IMR-90 (cell line): ENCODE measurements at regions not wholly inside any gene's neighbourhood (a gene's known extent, or its start where the extent isn't known, plus 50 kb on each side); places are given as distances from the start of the nearest gene placed in this dataset.

ENCODE experiments used
- ATAC-seq: fragments of 200-7000 bp; cut with Tn5 transposase; 2 replicates; pipeline ENCODE4 v1.9.1; 2020; ENCODE audit warnings: low read depth, mild to moderate bottlenecking, moderate library complexity
- BruUV-seq: library from RNA; stranded (reverse); fragments of 400-500 nt; replicated peaks from 2 replicates; lab custom pipeline; 2021; lab: Mats Ljungman, UMichigan
- CTCF ChIA-PET: fragments of 300-600 bp; formaldehyde crosslinking; extraction: SDS; loops from one replicate; lab custom pipeline; 2021; ENCODE audit warnings: antibody characterized with exemption; lab: Yijun Ruan, JAX
- POLR2A ChIA-PET: fragments of 300-600 bp; sonication (Branson Sonifier 250); formaldehyde crosslinking; loops from one replicate; lab custom pipeline; 2022; ENCODE audit warnings: antibody characterized with exemption; ENCODE audit not compliant: unreplicated experiment; lab: Charles Lee
- DNase-seq: peaks from one replicate; pipeline ENCODE4 v3.0.0; 2013
- H2AFZ ChIP-seq: replicated peaks from 2 replicates; pipeline ENCODE3; 2013; ENCODE audit warnings: low read length, mild to moderate bottlenecking; ENCODE audit not compliant: poor library complexity
- H2AK5ac ChIP-seq: 2 replicates; pipeline ENCODE4 v1.6.1; 2013; ENCODE audit warnings: low read depth, low read length, inconsistent platforms
- H2AK9ac ChIP-seq: replicated peaks from 2 replicates; pipeline ENCODE3; 2013; ENCODE audit warnings: mild to moderate bottlenecking, low read depth, low read length, moderate library complexity; ENCODE audit not compliant: poor library complexity
- H2BK120ac ChIP-seq: 2 replicates; pipeline ENCODE4 v1.6.1; 2013; ENCODE audit warnings: low read depth, low read length, inconsistent platforms
- H2BK15ac ChIP-seq: 3 replicates; pipeline ENCODE4 v1.6.1; 2013; ENCODE audit warnings: low read depth, low read length, inconsistent platforms
- H2BK20ac ChIP-seq: 2 replicates; pipeline ENCODE4 v1.6.1; 2013; ENCODE audit warnings: low read depth, mild to moderate bottlenecking, inconsistent platforms, low read length, moderate library complexity
- H2BK5ac ChIP-seq: 2 replicates; pipeline ENCODE4 v1.6.1; 2013; ENCODE audit warnings: mild to moderate bottlenecking, low read depth, low read length, inconsistent platforms; ENCODE audit not compliant: poor library complexity, severe bottlenecking
- H3K14ac ChIP-seq: replicated peaks from 2 replicates; pipeline ENCODE4 v1.6.1; 2013; ENCODE audit warnings: low read depth, low read length, inconsistent platforms
- H3K18ac ChIP-seq: 2 replicates; pipeline ENCODE4 v1.6.1; 2013; ENCODE audit warnings: low read depth, low read length, control low read depth
- H3K23ac ChIP-seq: 2 replicates; pipeline ENCODE4 v1.6.1; 2013; ENCODE audit warnings: low read depth, low read length, inconsistent platforms
- H3K27ac ChIP-seq: 2 replicates; pipeline ENCODE4 v1.5.1; 2013; ENCODE audit warnings: mild to moderate bottlenecking, control low read depth, low read length; ENCODE audit not compliant: insufficient read depth
- H3K27me3 ChIP-seq: 2 replicates; pipeline ENCODE4 v1.6.1; 2013; ENCODE audit warnings: low read length; ENCODE audit not compliant: control insufficient read depth, insufficient read depth
- H3K36me3 ChIP-seq: 2 replicates; pipeline ENCODE4 v1.6.1; 2013; ENCODE audit warnings: low read length, mixed read lengths; ENCODE audit not compliant: control insufficient read depth, insufficient read depth
- H3K4ac ChIP-seq: 2 replicates; pipeline ENCODE4 v1.6.1; 2013; ENCODE audit warnings: low read depth, low read length, inconsistent platforms
- H3K4me1 ChIP-seq: 2 replicates; pipeline ENCODE4 v1.6.1; 2013; ENCODE audit warnings: low read length, mixed read lengths; ENCODE audit not compliant: control insufficient read depth, insufficient read depth
- H3K4me2 ChIP-seq: 2 replicates; pipeline ENCODE4 v1.6.1; 2013; ENCODE audit warnings: low read depth, mild to moderate bottlenecking, control low read depth, low read length, moderate library complexity
- H3K4me3 ChIP-seq: 2 replicates; pipeline ENCODE4 v1.5.1; 2013; ENCODE audit warnings: low read depth, mild to moderate bottlenecking, control low read depth, low read length, moderate library complexity; ENCODE audit not compliant: insufficient read depth
- H3K56ac ChIP-seq: 2 replicates; pipeline ENCODE4 v1.6.1; 2013; ENCODE audit warnings: low read length, inconsistent platforms; ENCODE audit not compliant: insufficient read depth; ENCODE audit errors: extremely low read depth
- H3K79me1 ChIP-seq, 2 experiments: 2 replicates each; pipeline ENCODE4 v1.6.1; 2013; ENCODE audit warnings: low read length in 2 of 2, inconsistent platforms in 1 of 2, low read depth in 1 of 2
- H3K9ac ChIP-seq: 2 replicates; pipeline ENCODE4 v1.6.1; 2013; ENCODE audit warnings: low read depth, low read length, control low read depth
- H3K9me1 ChIP-seq: 2 replicates; pipeline ENCODE4 v1.6.1; 2013; ENCODE audit warnings: low read length, inconsistent platforms; ENCODE audit not compliant: insufficient read depth
- H3K9me3 ChIP-seq: 2 replicates; pipeline ENCODE4 v1.6.1; 2013; ENCODE audit warnings: low read length; ENCODE audit not compliant: control insufficient read depth, insufficient read depth
- H4K20me1 ChIP-seq: 2 replicates; pipeline ENCODE4 v1.6.1; 2013; ENCODE audit warnings: low read length, inconsistent platforms; ENCODE audit not compliant: insufficient read depth
- H4K5ac ChIP-seq: 2 replicates; pipeline ENCODE4 v1.6.1; 2013; ENCODE audit warnings: mild to moderate bottlenecking, low read depth, low read length, control low read depth
- H4K8ac ChIP-seq, 2 experiments: 2 replicates each; pipeline ENCODE4 v1.6.1; 2013; ENCODE audit warnings: low read depth in 2 of 2, low read length in 2 of 2, control low read depth in 1 of 2, inconsistent platforms in 1 of 2
- H4K91ac ChIP-seq: 2 replicates; pipeline ENCODE4 v1.6.1; 2013; ENCODE audit warnings: low read depth, low read length, inconsistent platforms; ENCODE audit not compliant: insufficient read depth
- BHLHE40 ChIP-seq: fragments of 150-350 bp; IDR thresholded peaks from 2 replicates; pipeline ENCODE4 v1.6.1; 2016; ENCODE audit warnings: mild to moderate bottlenecking, low read depth, low read length
- FOS ChIP-seq: fragments of 150-350 bp; IDR thresholded peaks from 2 replicates; pipeline ENCODE4 v1.6.1; 2016; ENCODE audit warnings: low read depth, low read length
- MAZ ChIP-seq: IDR thresholded peaks from 2 replicates; pipeline ENCODE4 v1.6.1; 2012; ENCODE audit warnings: low read depth, mild to moderate bottlenecking, low read length, improper control_type of control experiment, moderate library complexity, borderline replicate concordance
- MXI1 ChIP-seq: IDR thresholded peaks from 2 replicates; pipeline ENCODE4 v1.6.1; 2012; ENCODE audit warnings: low read depth, mild to moderate bottlenecking, low read length, moderate library complexity, borderline replicate concordance
- NFE2L2 ChIP-seq: fragments of 150-350 bp; IDR thresholded peaks from 2 replicates; pipeline ENCODE4 v1.6.1; 2016; ENCODE audit warnings: low read depth, mild to moderate bottlenecking, low read length
- RAD21 ChIP-seq: IDR thresholded peaks from 2 replicates; pipeline ENCODE4 v1.6.1; 2012; ENCODE audit warnings: low read length, improper control_type of control experiment
- RFX5 ChIP-seq: IDR thresholded peaks from 2 replicates; pipeline ENCODE4 v1.8.0; 2012; ENCODE audit warnings: low read depth, mild to moderate bottlenecking, low read length, moderate library complexity
- SMC3 ChIP-seq: fragments of 150-350 bp; IDR thresholded peaks from 2 replicates; pipeline ENCODE4 v1.6.1; 2016; ENCODE audit warnings: low read depth, mild to moderate bottlenecking, antibody characterized with exemption, low read length, moderate library complexity
- WGBS, 2 experiments: methylation state at CpG; one replicate each; pipeline versions ENCODE4 v1.1.5 to v1.1.7; 2013; ENCODE audit warnings: missing lambda C conversion rate in 2 of 2; ENCODE audit not compliant: insufficient read length in 1 of 2; ENCODE audit errors: extremely low coverage in 2 of 2; 5-methylcytosine and 5-hydroxymethylcytosine counted together
- dilution Hi-C: fragments of 300-500 bp; cut with HindIII; formaldehyde crosslinking; loops from one replicate; pipeline ENCODE4 v1.14.3; 2018; ENCODE audit warnings: low sequenced_read_pairs; ENCODE audit not compliant: unreplicated experiment
- in situ Hi-C: fragments of 300-500 bp; cut with MboI; formaldehyde crosslinking; loops from 3 replicates; pipeline ENCODE4 v1.14.3; 2019; ENCODE audit warnings: low sequenced_read_pairs, inconsistent platforms, mixed read lengths
- intact Hi-C: fragments of 100-400 bp; cut with micrococcal nuclease; formaldehyde crosslinking; loops from 2 replicates; pipeline ENCODE4 v1.10.0; 2022
- TF ChIP-seq, protein P1 (sequence below): fragments of 150-350 bp; IDR thresholded peaks from 2 replicates; pipeline ENCODE4 v1.6.1; 2016; ENCODE audit warnings: low read depth, mild to moderate bottlenecking, low read length, moderate library complexity, borderline replicate concordance
- TF ChIP-seq, protein P2 (sequence below): conservative IDR thresholded peaks from 2 replicates; pipeline ENCODE4 v1.5.1; 2012; ENCODE audit warnings: mild to moderate bottlenecking, low read depth, low read length, improper control_type of control experiment
- TF ChIP-seq, protein P3 (sequence below): fragments of 150-350 bp; IDR thresholded peaks from 2 replicates; pipeline ENCODE4 v1.6.1; 2017; ENCODE audit warnings: mild to moderate bottlenecking, antibody characterized with exemption, low read length, low read depth

DNA sequence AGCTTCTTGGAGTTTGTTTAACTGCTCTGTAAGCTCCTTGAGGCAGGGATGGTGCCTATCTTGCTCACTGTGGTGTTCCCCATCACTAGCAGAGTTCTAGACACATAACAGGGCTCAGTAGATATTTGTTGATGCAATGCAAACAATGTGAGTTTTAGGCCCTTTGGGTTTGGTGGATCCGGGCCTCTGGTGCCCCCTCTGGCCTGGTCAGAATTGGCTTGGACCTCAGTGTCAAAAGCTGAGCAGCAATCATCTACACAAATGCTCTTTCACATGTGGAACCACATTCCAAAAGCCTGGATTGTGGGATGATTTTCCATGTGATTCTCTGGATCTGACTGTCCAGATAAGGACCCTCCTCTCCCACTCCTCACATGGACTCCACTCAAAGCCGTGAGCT is 53.4 kb upstream of the BCAR3 start:
- ChIA-PET CTCF (interaction anchor here (0.7 to 1.7 kb wide), 7 partner anchors 9 to 109 kb away, joined by 3 to 20 read pairs (median 4); no protein-coding TSS in a partner anchor), POLR2A (no interaction called here)
- Histone ChIP-seq H2BK5ac (peak overlapping the region; percentile 61), H3K4me2 (no peak overlapping the region), H3K4me3 (no peak overlapping the region), H4K8ac (peak overlapping the region; percentile 25 to 67; a peak in 3 of 4 replicates), H3K27ac (no peak overlapping the region), H3K18ac (peak overlapping the region; percentile 72; the same call in 1 of the 2 replicates), H3K9me3 (peaks cover 3% of the 10 kb centered on the region; the same call in 1 of the 2 replicates), H3K56ac (no peak overlapping the region), H2AK5ac (peak overlapping the region; percentile 62), H3K14ac (peak overlapping the region; percentile 65), H2BK120ac (peak overlapping the region; percentile 85), H3K79me1 (peaks cover 0 to 11% of the 10 kb centered on the region in 2 experiments; a peak in 3 of 4 replicates), H3K9me1 (peaks cover 19% of the 10 kb centered on the region), H3K4ac (peak overlapping the region; percentile 86), H2BK15ac (peak overlapping the region; percentile 52; the same call in 2 of the 3 replicates), H3K4me1 (peaks cover 20% of the 10 kb centered on the region), H2BK20ac (peak overlapping the region; percentile 83), H3K9ac (no peak overlapping the region), H4K91ac (peak overlapping the region; percentile 51), H2AK9ac (peak overlapping the region; percentile 74), H2AFZ (peak overlapping the region; percentile 0), H4K5ac (peak overlapping the region; percentile 51; the same call in 1 of the 2 replicates), H4K20me1 (no peaks in the 10 kb centered on the region), H3K23ac (peak overlapping the region; percentile 25), H3K36me3 (no peaks in the 10 kb centered on the region), H3K27me3 (no peaks in the 10 kb centered on the region)
- TF ChIP-seq, protein P1, sequence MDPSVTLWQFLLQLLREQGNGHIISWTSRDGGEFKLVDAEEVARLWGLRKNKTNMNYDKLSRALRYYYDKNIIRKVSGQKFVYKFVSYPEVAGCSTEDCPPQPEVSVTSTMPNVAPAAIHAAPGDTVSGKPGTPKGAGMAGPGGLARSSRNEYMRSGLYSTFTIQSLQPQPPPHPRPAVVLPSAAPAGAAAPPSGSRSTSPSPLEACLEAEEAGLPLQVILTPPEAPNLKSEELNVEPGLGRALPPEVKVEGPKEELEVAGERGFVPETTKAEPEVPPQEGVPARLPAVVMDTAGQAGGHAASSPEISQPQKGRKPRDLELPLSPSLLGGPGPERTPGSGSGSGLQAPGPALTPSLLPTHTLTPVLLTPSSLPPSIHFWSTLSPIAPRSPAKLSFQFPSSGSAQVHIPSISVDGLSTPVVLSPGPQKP = no peak
- TF ChIP-seq RFX5 = no peak
- no peak for TF ChIP-seq MXI1
- TF ChIP-seq RAD21 = peak; percentile 32
- TF ChIP-seq BHLHE40 = no peak
- TF ChIP-seq FOS = no peak
- no peak for TF ChIP-seq MAZ
- TF ChIP-seq SMC3 = no peak
- TF ChIP-seq, protein P2, sequence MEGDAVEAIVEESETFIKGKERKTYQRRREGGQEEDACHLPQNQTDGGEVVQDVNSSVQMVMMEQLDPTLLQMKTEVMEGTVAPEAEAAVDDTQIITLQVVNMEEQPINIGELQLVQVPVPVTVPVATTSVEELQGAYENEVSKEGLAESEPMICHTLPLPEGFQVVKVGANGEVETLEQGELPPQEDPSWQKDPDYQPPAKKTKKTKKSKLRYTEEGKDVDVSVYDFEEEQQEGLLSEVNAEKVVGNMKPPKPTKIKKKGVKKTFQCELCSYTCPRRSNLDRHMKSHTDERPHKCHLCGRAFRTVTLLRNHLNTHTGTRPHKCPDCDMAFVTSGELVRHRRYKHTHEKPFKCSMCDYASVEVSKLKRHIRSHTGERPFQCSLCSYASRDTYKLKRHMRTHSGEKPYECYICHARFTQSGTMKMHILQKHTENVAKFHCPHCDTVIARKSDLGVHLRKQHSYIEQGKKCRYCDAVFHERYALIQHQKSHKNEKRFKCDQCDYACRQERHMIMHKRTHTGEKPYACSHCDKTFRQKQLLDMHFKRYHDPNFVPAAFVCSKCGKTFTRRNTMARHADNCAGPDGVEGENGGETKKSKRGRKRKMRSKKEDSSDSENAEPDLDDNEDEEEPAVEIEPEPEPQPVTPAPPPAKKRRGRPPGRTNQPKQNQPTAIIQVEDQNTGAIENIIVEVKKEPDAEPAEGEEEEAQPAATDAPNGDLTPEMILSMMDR = peak; percentile 40
- TF ChIP-seq NFE2L2 = no peak
- TF ChIP-seq, protein P3, sequence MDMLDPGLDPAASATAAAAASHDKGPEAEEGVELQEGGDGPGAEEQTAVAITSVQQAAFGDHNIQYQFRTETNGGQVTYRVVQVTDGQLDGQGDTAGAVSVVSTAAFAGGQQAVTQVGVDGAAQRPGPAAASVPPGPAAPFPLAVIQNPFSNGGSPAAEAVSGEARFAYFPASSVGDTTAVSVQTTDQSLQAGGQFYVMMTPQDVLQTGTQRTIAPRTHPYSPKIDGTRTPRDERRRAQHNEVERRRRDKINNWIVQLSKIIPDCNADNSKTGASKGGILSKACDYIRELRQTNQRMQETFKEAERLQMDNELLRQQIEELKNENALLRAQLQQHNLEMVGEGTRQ = no peak
- no CpG with 5 or more reads among the region's 2 CpGs for WGBS, 2 experiments
- dilution Hi-C loops = no loop called here
- in situ Hi-C loops = no loop called here
- DNase-seq (no peak), ATAC-seq (no peak)
- no TSS peak for BruUV-seq
- intact Hi-C loops = loop anchor here (1.0 to 5.0 kb wide), 4 partner anchors 53 to 298 kb away; partner anchors contain the start of gene BCAR3
